H9 (cell line): ENCODE measurements at regions not wholly inside any gene's neighbourhood (a gene's known extent, or its start where the extent isn't known, plus 50 kb on each side); places are given as distances from the start of the nearest gene placed in this dataset.

ENCODE experiments used
- DNase-seq: peaks from one replicate; pipeline ENCODE4 v3.0.0-alpha.2; 2017
- H2AFZ ChIP-seq: one replicate; pipeline ENCODE4 v1.6.1; 2013; ENCODE audit warnings: mild to moderate bottlenecking, low read length, control low read depth, moderate library complexity
- H2AK5ac ChIP-seq: 2 replicates; pipeline ENCODE4 v1.6.1; 2013; ENCODE audit warnings: low read length, control low read depth, mixed read lengths; ENCODE audit not compliant: insufficient read length
- H2BK120ac ChIP-seq: one replicate; pipeline ENCODE4 v1.6.1; 2013; ENCODE audit warnings: low read depth, mild to moderate bottlenecking, low read length, control low read depth, inconsistent platforms; ENCODE audit not compliant: poor library complexity, severe bottlenecking
- H2BK12ac ChIP-seq: 2 replicates; pipeline ENCODE4 v1.6.1; 2013; ENCODE audit warnings: low read length, control low read depth, mixed read lengths, low read depth; ENCODE audit not compliant: insufficient read length
- H2BK15ac ChIP-seq: 2 replicates; pipeline ENCODE4 v1.6.1; 2013; ENCODE audit warnings: low read depth, low read length, control low read depth
- H2BK20ac ChIP-seq: one replicate; pipeline ENCODE4 v1.6.1; 2013; ENCODE audit warnings: low read depth, mild to moderate bottlenecking, low read length, control low read depth, inconsistent platforms; ENCODE audit not compliant: poor library complexity, severe bottlenecking
- H2BK5ac ChIP-seq: 2 replicates; pipeline ENCODE4 v1.6.1; 2013; ENCODE audit warnings: low read length, control low read depth, mixed read lengths; ENCODE audit not compliant: insufficient read length
- H3K14ac ChIP-seq: 2 replicates; pipeline ENCODE4 v1.6.1; 2013; ENCODE audit warnings: low read length, control low read depth; ENCODE audit not compliant: insufficient read depth
- H3K18ac ChIP-seq: 2 replicates; pipeline ENCODE4 v1.6.1; 2013; ENCODE audit warnings: low read depth, mild to moderate bottlenecking, mixed read lengths, low read length, control low read depth; ENCODE audit not compliant: insufficient read length
- H3K23ac ChIP-seq: 2 replicates; pipeline ENCODE4 v1.6.1; 2013; ENCODE audit warnings: low read length, control low read depth, mixed read lengths, low read depth; ENCODE audit not compliant: insufficient read length
- H3K23me2 ChIP-seq: 2 replicates; pipeline ENCODE4 v1.6.1; 2013; ENCODE audit warnings: low read depth, mild to moderate bottlenecking, mixed read lengths, low read length, control low read depth; ENCODE audit not compliant: insufficient read length, poor library complexity, severe bottlenecking
- H3K27ac ChIP-seq: 2 replicates; pipeline ENCODE4 v1.5.1; 2013; ENCODE audit warnings: low read length, control low read depth, mixed read lengths, low read depth; ENCODE audit not compliant: insufficient read length
- H3K27me3 ChIP-seq: 2 replicates; pipeline ENCODE4 v1.6.1; 2013; ENCODE audit warnings: low read length, control low read depth, inconsistent platforms; ENCODE audit not compliant: insufficient read depth
- H3K4ac ChIP-seq: 2 replicates; pipeline ENCODE4 v1.6.1; 2013; ENCODE audit warnings: low read depth, mild to moderate bottlenecking, control low read depth, inconsistent platforms, low read length, moderate library complexity
- H3K4me1 ChIP-seq: 2 replicates; pipeline ENCODE4 v1.6.1; 2013; ENCODE audit warnings: low read length, control low read depth, inconsistent platforms; ENCODE audit not compliant: insufficient read depth
- H3K4me2 ChIP-seq: 2 replicates; pipeline ENCODE4 v1.6.1; 2013; ENCODE audit warnings: low read length, control low read depth, mixed read lengths; ENCODE audit not compliant: insufficient read length, insufficient read depth
- H3K56ac ChIP-seq: 2 replicates; pipeline ENCODE4 v1.6.1; 2013; ENCODE audit warnings: low read depth, mild to moderate bottlenecking, mixed read lengths, low read length, control low read depth; ENCODE audit not compliant: insufficient read length
- H3K79me1 ChIP-seq: 2 replicates; pipeline ENCODE4 v1.6.1; 2013; ENCODE audit warnings: low read depth, mild to moderate bottlenecking, moderate library complexity, low read length, control low read depth, inconsistent platforms; ENCODE audit not compliant: insufficient read depth, poor library complexity, severe bottlenecking
- H3K79me2 ChIP-seq: 2 replicates; pipeline ENCODE4 v1.6.1; 2013; ENCODE audit warnings: low read length, control low read depth, inconsistent platforms; ENCODE audit not compliant: insufficient read depth
- H3K9ac ChIP-seq: 2 replicates; pipeline ENCODE4 v1.6.1; 2013; ENCODE audit warnings: low read length, control low read depth, mixed read lengths; ENCODE audit not compliant: insufficient read length; ENCODE audit errors: extremely low read depth
- H3K9me3 ChIP-seq: one replicate; pipeline ENCODE4 v1.6.1; 2013; ENCODE audit warnings: low read depth, low read length, inconsistent platforms; ENCODE audit not compliant: control insufficient read depth
- H3T11ph ChIP-seq: one replicate; pipeline ENCODE4 v1.6.1; 2013; ENCODE audit warnings: mild to moderate bottlenecking, low read length, control low read depth, inconsistent platforms
- H4K20me1 ChIP-seq: one replicate; pipeline ENCODE4 v1.6.1; 2013; ENCODE audit not compliant: control insufficient read depth, insufficient read length, insufficient read depth
- H4K5ac ChIP-seq: 2 replicates; pipeline ENCODE4 v1.6.1; 2013; ENCODE audit warnings: low read depth, mild to moderate bottlenecking, mixed read lengths, low read length, control low read depth; ENCODE audit not compliant: insufficient read length
- H4K8ac ChIP-seq: replicated peaks from 2 replicates; pipeline ENCODE4 v1.6.1; 2013; ENCODE audit warnings: low read length, control low read depth, mixed read lengths, low read depth; ENCODE audit not compliant: insufficient read length
- H4K91ac ChIP-seq: 2 replicates; pipeline ENCODE4 v1.6.1; 2013; ENCODE audit warnings: low read depth, mild to moderate bottlenecking, moderate library complexity, mixed read lengths, low read length, control low read depth; ENCODE audit not compliant: insufficient read length
- H3K27ac Mint-ChIP-seq, 3 experiments: 2 replicates in 2 of 3; 3 replicates in 1 of 3; pipeline ENCODE4 v1.8.0; 2020 to 2021; ENCODE audit warnings: mixed read lengths in 3 of 3, mild to moderate bottlenecking in 1 of 3, moderate library complexity in 1 of 3
- H3K27me3 Mint-ChIP-seq: 2 replicates; pipeline ENCODE4 v1.8.0; 2021; ENCODE audit warnings: low read depth, mild to moderate bottlenecking, moderate library complexity, mixed read lengths
- H3K36me3 Mint-ChIP-seq, 3 experiments: 2 replicates in 2 of 3; 3 replicates in 1 of 3; pipeline ENCODE4 v1.8.0; 2020 to 2021; ENCODE audit warnings: low read depth in 3 of 3, mixed read lengths in 3 of 3; ENCODE audit not compliant: insufficient read depth in 1 of 3
- H3K4me1 Mint-ChIP-seq, 2 experiments: 2 replicates each; pipeline ENCODE4 v1.8.0; 2020; ENCODE audit warnings: mixed read lengths in 2 of 2
- H3K4me3 Mint-ChIP-seq, 2 experiments: 2 replicates in 1 of 2; 3 replicates in 1 of 2; pipeline ENCODE4 v1.8.0; 2020 to 2021; ENCODE audit warnings: mild to moderate bottlenecking in 2 of 2, mixed read lengths in 2 of 2, moderate library complexity in 1 of 2
- H3K9me3 Mint-ChIP-seq, 2 experiments: 2 replicates in 1 of 2; 3 replicates in 1 of 2; pipeline ENCODE4 v1.8.0; 2020; ENCODE audit warnings: mild to moderate bottlenecking in 2 of 2, mixed read lengths in 2 of 2, moderate library complexity in 1 of 2
- CTCF ChIP-seq: fragments of 200-600 bp; sonication (generic); conservative IDR thresholded peaks from 3 replicates; pipeline ENCODE4 v1.8.0; 2021; ENCODE audit warnings: antibody characterized with exemption, mild to moderate bottlenecking

- Histone ChIP-seq H3T11ph (no peak overlapping the region), H3K27ac (no peak overlapping the region), H2AK5ac (no peak overlapping the region), H3K79me1 (no peaks in the 10 kb centered on the region), H4K91ac (no peak overlapping the region), H3K23ac (no peak overlapping the region), H2BK15ac (no peak overlapping the region), H2AFZ (no peak overlapping the region), H3K79me2 (no peaks in the 10 kb centered on the region), H2BK5ac (no peak overlapping the region), H2BK20ac (no peak overlapping the region), H3K27me3 (no peaks in the 10 kb centered on the region), H4K8ac (no peak overlapping the region), H3K56ac (no peak overlapping the region), H3K14ac (no peak overlapping the region), H2BK120ac (no peak overlapping the region), H3K4me1 (no peaks in the 10 kb centered on the region), H3K18ac (no peak overlapping the region), H3K23me2 (no peaks in the 10 kb centered on the region), H3K9ac (no peak overlapping the region), H3K9me3 (no peaks in the 10 kb centered on the region), H2BK12ac (no peak overlapping the region), H3K4ac (no peak overlapping the region), H4K20me1 (no peaks in the 10 kb centered on the region), H3K4me2 (no peak overlapping the region), H4K5ac (no peak overlapping the region)
- Mint-ChIP-seq H3K36me3 (peaks cover 0 to 9% (median 6%) of the 10 kb centered on the region in 3 experiments; a peak in 4 of 7 replicates), H3K9me3 (peaks cover 3 to 6% of the 10 kb centered on the region in 2 experiments; a peak in 3 of 5 replicates), H3K27ac (peak overlapping the region in 2 of 3 experiments; percentile 78 to 84; a peak in 5 of 7 replicates), H3K4me3 (no peak overlapping the region), H3K27me3 (no peaks in the 10 kb centered on the region), H3K4me1 (peaks cover 11 to 29% of the 10 kb centered on the region in 2 experiments)
- DNase-seq, result no peak
- TF ChIP-seq CTCF, result no peak
These were observed 191.2 kb upstream of the INTU start for GRCh38 chr4:127441571-127441970.
